B cell (primary cell): ENCODE measurements at regions not wholly inside any gene's neighbourhood (a gene's known extent, or its start where the extent isn't known, plus 50 kb on each side); places are given as distances from the start of the nearest gene placed in this dataset.

ENCODE experiments used
- CTCF ChIP-seq: fragments of 200-600 bp; IDR thresholded peaks from one replicate; pipeline ENCODE4 v1.8.0; 2022; ENCODE audit warnings: antibody characterized with exemption, mild to moderate bottlenecking
- EZH2 ChIP-seq: IDR thresholded peaks from 2 replicates; pipeline ENCODE4 v1.6.1; 2012; ENCODE audit warnings: borderline replicate concordance, low read depth, mild to moderate bottlenecking, moderate library complexity, low read length; ENCODE audit not compliant: insufficient read depth, poor library complexity, severe bottlenecking

GRCh38 chr6:164906766-164907165, 402.6 kb downstream of the C6orf118 start:
- TF ChIP-seq CTCF (no peak), EZH2 (no peak)
